ENCODE measurements at regions not wholly inside any gene's neighbourhood (a gene's known extent, or its start where the extent isn't known, plus 50 kb on each side); places are given as distances from the start of the nearest gene placed in this dataset.
"Not testable (repeated sequence)": the region's sequence is repeated elsewhere in the genome, so short reads cannot be mapped to it uniquely, and the experiment has no call there.

GRCh38 chr11:86749821-86750401, 50.4 kb upstream of the PRSS23 start:
- DNase-seq (ENCODE audit: low read depth in 2 of 2): no peak

- no peak for DNase-seq (ENCODE audit: low read depth in 2 of 2)
Observed at GRCh38 chr11:86749376-86749775, 51.0 kb upstream of the PRSS23 start.

- DNase-seq (ENCODE audit: low read depth in 2 of 2): no peak
Observed at GRCh38 chr11:86748296-86748695, 52.0 kb upstream of the PRSS23 start.

GRCh38 chr11:86747801-86748200, 52.5 kb upstream of the PRSS23 start:
- DNase-seq (ENCODE audit: low read depth in 2 of 2): no peak

GRCh38 chr11:86746514-86746913, 53.8 kb upstream of the PRSS23 start:
- no peak for DNase-seq (ENCODE audit: low read depth in 2 of 2)

- DNase-seq (ENCODE audit: low read depth in 2 of 2): no peak
Observed at GRCh38 chr11:86745571-86745970, 54.8 kb upstream of the PRSS23 start.

- peak; percentile 38 to 52 for DNase-seq (ENCODE audit: low read depth in 2 of 2)
Observed at GRCh38 chr11:86743223-86744118, 56.9 kb upstream of the PRSS23 start.

GRCh38 chr11:86741839-86742805, 58.2 kb upstream of the PRSS23 start:
- no peak for DNase-seq (ENCODE audit: low read depth in 2 of 2)

GRCh38 chr11:86741484-86741835, 58.9 kb upstream of the PRSS23 start:
- no peak for DNase-seq (ENCODE audit: low read depth in 2 of 2)

- peak; percentile 16 to 30 for DNase-seq (ENCODE audit: low read depth in 2 of 2)
Observed at GRCh38 chr11:86740628-86741483, 59.5 kb upstream of the PRSS23 start.

- no peak for DNase-seq (ENCODE audit: low read depth in 2 of 2)
Observed at GRCh38 chr11:86738568-86738967, 61.8 kb upstream of the PRSS23 start.

- no peak for DNase-seq (ENCODE audit: low read depth in 2 of 2)
Observed at GRCh38 chr11:86737737-86738136, 62.6 kb upstream of the PRSS23 start.

GRCh38 chr11:86737230-86737629, 63.1 kb upstream of the PRSS23 start:
- no peak for DNase-seq (ENCODE audit: low read depth in 2 of 2)

GRCh38 chr11:86736291-86737143, 63.8 kb upstream of the PRSS23 start:
- no peak for DNase-seq (ENCODE audit: low read depth in 2 of 2)

GRCh38 chr11:86735451-86736290, 63.3 kb upstream of the ME3 start:
- no peak for DNase-seq (ENCODE audit: low read depth in 2 of 2)

GRCh38 chr11:86732739-86733138, 60.3 kb upstream of the ME3 start:
- DNase-seq (ENCODE audit: low read depth in 2 of 2): not testable (repeated sequence)

- not testable (repeated sequence) for DNase-seq (ENCODE audit: low read depth in 2 of 2)
Observed at GRCh38 chr11:86732286-86732685, 59.9 kb upstream of the ME3 start.

GRCh38 chr11:86729576-86729975, 57.2 kb upstream of the ME3 start:
- DNase-seq (ENCODE audit: low read depth in 2 of 2): not testable (repeated sequence)

- DNase-seq (ENCODE audit: low read depth in 2 of 2): no peak
Observed at GRCh38 chr11:86728562-86728961, 56.1 kb upstream of the ME3 start.
